Gastrocnemius medialis (tissue), 4 donors: ENCODE measurements at regions not wholly inside any gene's neighbourhood (a gene's known extent, or its start where the extent isn't known, plus 50 kb on each side); places are given as distances from the start of the nearest gene placed in this dataset.
"Not testable (repeated sequence)": the region's sequence is repeated elsewhere in the genome, so short reads cannot be mapped to it uniquely, and the experiment has no call there.

Experiments
- ATAC-seq, 2 donors: fragments of 150-250 bp; one replicate each; pipeline ENCODE4 v1.9.1; 2016
- DNase-seq, 2 donors: peaks; one replicate each; pipeline ENCODE4 v3.0.0-alpha.2; 2019
- H3K27ac ChIP-seq, 4 donors: fragments of 200-600 bp; sonication (generic); 1 replicate in 1 of 4; 2 replicates in 3 of 4; pipeline ENCODE4 v1.5.1; 2016 to 2018; ENCODE audit warnings: mild to moderate bottlenecking in 2 of 4, moderate library complexity in 1 of 4
- H3K27me3 ChIP-seq, 3 donors: fragments of 200-600 bp; sonication (generic) in 2 of 3; 1 replicate in 1 of 3; 2 replicates in 2 of 3; pipeline versions ENCODE4 v1.5.1 to v1.6.0; 2016 to 2019; ENCODE audit warnings: mild to moderate bottlenecking in 1 of 3, moderate library complexity in 1 of 3
- H3K36me3 ChIP-seq, 2 donors: fragments of 200-600 bp; sonication (generic) in 1 of 2; one replicate each; pipeline ENCODE4 v1.5.1; 2017 to 2018
- H3K4me1 ChIP-seq, 2 donors: fragments of 200-600 bp; sonication (generic) in 1 of 2; one replicate each; pipeline ENCODE4 v1.5.1; 2016 to 2017; ENCODE audit warnings: mild to moderate bottlenecking in 2 of 2
- H3K4me3 ChIP-seq, 4 donors: fragments of 200-600 bp; sonication (generic) in 3 of 4; 1 replicate in 1 of 4; 2 replicates in 3 of 4; pipeline ENCODE4 v1.5.1; 2016 to 2019; ENCODE audit warnings: mild to moderate bottlenecking in 2 of 4
- H3K9me3 ChIP-seq, 3 donors: fragments of 200-600 bp; sonication (generic) in 2 of 3; 1 replicate in 1 of 3; 2 replicates in 2 of 3; pipeline ENCODE4 v1.5.1; 2016 to 2019
- CTCF ChIP-seq, 5 experiments: fragments of 450-650 bp in 3 of 5; fragments of 200-600 bp in 2 of 5; sonication (generic) in 2 of 5; IDR thresholded peaks in 4 of 5; conservative IDR thresholded peaks in 1 of 5; 1 replicate in 4 of 5; 2 replicates in 1 of 5; pipeline ENCODE4 v1.5.1; 2016 to 2019; ENCODE audit warnings: antibody characterized with exemption in 5 of 5, mild to moderate bottlenecking in 3 of 5, moderate library complexity in 3 of 5
- POLR2A ChIP-seq, 2 donors: fragments of 450-650 bp; IDR thresholded peaks; one replicate each; pipeline ENCODE4 v1.6.1; 2017; ENCODE audit warnings: antibody characterized with exemption in 2 of 2, mild to moderate bottlenecking in 2 of 2, moderate library complexity in 2 of 2
- in situ Hi-C, 4 donors: fragments of 200-750 bp; cut with MboI; loops; one replicate each; pipeline versions ENCODE4 v1.15.0 to v1.8.0; 2017; ENCODE audit warnings: low sequenced_read_pairs in 4 of 4
- intact Hi-C: fragments of 100-400 bp; cut with DNase I; formaldehyde crosslinking; loops from one replicate; pipeline ENCODE4 v1.15.1; 2023; ENCODE audit warnings: low total_unique reads

- in situ Hi-C loops (no loop called here), intact Hi-C loops (no loop called here)
- no peaks in the 10 kb centered on the region for H3K27me3 ChIP-seq
- no peaks in the 10 kb centered on the region for H3K4me1 ChIP-seq
- H3K4me3 ChIP-seq = no peak overlapping the region
- no peaks in the 10 kb centered on the region for H3K36me3 ChIP-seq
- DNase-seq (no peak), ATAC-seq (no peak)
- H3K27ac ChIP-seq = no peak overlapping the region
- no peaks in the 10 kb centered on the region for H3K9me3 ChIP-seq
- TF ChIP-seq CTCF (IDR thresholded peaks at IDR 0.05 in 4 of 5, conservative IDR thresholded peaks at IDR 0.05 in 1 of 5) = no peak
- TF ChIP-seq POLR2A (IDR thresholded peaks at IDR 0.05) = no peak
These were observed 117.6 kb downstream of the PMAIP1 start for GRCh38 chr18:60017371-60017770.

GRCh38 chr18:60015826-60016225, 116.0 kb downstream of the PMAIP1 start:
- H3K4me3 ChIP-seq, H3K4me1 ChIP-seq, DNase-seq, H3K27me3 ChIP-seq, intact Hi-C loops, H3K27ac ChIP-seq, ATAC-seq, H3K9me3 ChIP-seq, in situ Hi-C loops, H3K36me3 ChIP-seq: not testable (repeated sequence)

- H3K9me3 ChIP-seq, H3K36me3 ChIP-seq, H3K27me3 ChIP-seq, in situ Hi-C loops, H3K4me1 ChIP-seq, DNase-seq, H3K27ac ChIP-seq, ATAC-seq, intact Hi-C loops, H3K4me3 ChIP-seq: not testable (repeated sequence)
These were observed 113.4 kb downstream of the PMAIP1 start for GRCh38 chr18:60013148-60013547.

- Histone ChIP-seq H3K4me1 (no peaks in the 10 kb centered on the region), H3K27me3 (no peaks in the 10 kb centered on the region), H3K4me3 (no peak overlapping the region), H3K9me3 (no peaks in the 10 kb centered on the region), H3K36me3 (no peaks in the 10 kb centered on the region), H3K27ac (no peak overlapping the region)
- no peak for ATAC-seq
- DNase-seq = no peak
- in situ Hi-C loops = no loop called here
- intact Hi-C loops = no loop called here
- TF ChIP-seq POLR2A (IDR thresholded peaks at IDR 0.05) = no peak
- TF ChIP-seq CTCF (IDR thresholded peaks at IDR 0.05 in 4 of 5, conservative IDR thresholded peaks at IDR 0.05 in 1 of 5) = no peak
These were observed 111.2 kb downstream of the PMAIP1 start for GRCh38 chr18:60010984-60011383.

- in situ Hi-C loops (no loop called here), intact Hi-C loops (no loop called here)
- ATAC-seq (no peak), DNase-seq (no peak)
- H3K36me3 ChIP-seq = no peaks in the 10 kb centered on the region
- H3K4me3 ChIP-seq = no peak overlapping the region
- no peaks in the 10 kb centered on the region for H3K4me1 ChIP-seq
- H3K27ac ChIP-seq = no peak overlapping the region
- no peaks in the 10 kb centered on the region for H3K27me3 ChIP-seq
- no peak for TF ChIP-seq CTCF (IDR thresholded peaks at IDR 0.05 in 4 of 5, conservative IDR thresholded peaks at IDR 0.05 in 1 of 5)
- TF ChIP-seq POLR2A (IDR thresholded peaks at IDR 0.05) = no peak
- no peaks in the 10 kb centered on the region for H3K9me3 ChIP-seq
These were observed 110.7 kb downstream of the PMAIP1 start for GRCh38 chr18:60010513-60010912.

- Histone ChIP-seq H3K4me1 (no peaks in the 10 kb centered on the region), H3K4me3 (no peak overlapping the region), H3K27ac (no peak overlapping the region), H3K27me3 (no peaks in the 10 kb centered on the region), H3K36me3 (no peaks in the 10 kb centered on the region), H3K9me3 (no peaks in the 10 kb centered on the region)
- in situ Hi-C loops = no loop called here
- intact Hi-C loops = no loop called here
- ATAC-seq = no peak
- no peak for DNase-seq
- TF ChIP-seq CTCF (IDR thresholded peaks at IDR 0.05 in 4 of 5, conservative IDR thresholded peaks at IDR 0.05 in 1 of 5) = no peak
- no peak for TF ChIP-seq POLR2A (IDR thresholded peaks at IDR 0.05)
These were observed 107.9 kb downstream of the PMAIP1 start for GRCh38 chr18:60007661-60008060.
